ENCODE measurements at regions not wholly inside any gene's neighbourhood (a gene's known extent, or its start where the extent isn't known, plus 50 kb on each side); places are given as distances from the start of the nearest gene placed in this dataset.

DNA sequence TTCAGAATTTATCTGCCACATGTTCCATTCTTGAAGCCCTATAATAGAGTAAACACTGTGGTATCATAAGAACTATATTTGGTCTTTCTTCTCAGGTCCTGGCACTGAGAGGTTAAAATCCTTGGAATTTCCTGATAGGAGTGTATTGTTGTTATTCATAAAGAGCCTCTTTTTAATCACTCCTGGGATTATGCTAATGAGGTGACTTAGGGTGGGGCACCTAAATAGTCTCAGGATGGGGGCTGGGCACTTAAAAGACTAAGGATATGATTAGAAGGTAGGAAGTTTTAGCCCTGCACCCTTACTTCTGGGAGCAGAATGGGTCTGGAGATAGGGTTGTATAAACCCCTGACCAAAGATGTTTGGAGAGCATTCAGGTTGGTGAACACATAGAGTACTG lies 755.2 kb upstream of the TENM4 start:
- no peak for TF ChIP-seq PATZ1 (CRISPR knock-in tag; IDR thresholded peaks at IDR 0.05; ENCODE audit: borderline replicate concordance)
- no peak for TF ChIP-seq CSRNP3 (CRISPR knock-in tag; IDR thresholded peaks at IDR 0.05)
- TF ChIP-seq ARNTL (CRISPR knock-in tag; IDR thresholded peaks at IDR 0.05; ENCODE audit: borderline replicate concordance, low read depth): no peak
- TF ChIP-seq, protein P1, sequence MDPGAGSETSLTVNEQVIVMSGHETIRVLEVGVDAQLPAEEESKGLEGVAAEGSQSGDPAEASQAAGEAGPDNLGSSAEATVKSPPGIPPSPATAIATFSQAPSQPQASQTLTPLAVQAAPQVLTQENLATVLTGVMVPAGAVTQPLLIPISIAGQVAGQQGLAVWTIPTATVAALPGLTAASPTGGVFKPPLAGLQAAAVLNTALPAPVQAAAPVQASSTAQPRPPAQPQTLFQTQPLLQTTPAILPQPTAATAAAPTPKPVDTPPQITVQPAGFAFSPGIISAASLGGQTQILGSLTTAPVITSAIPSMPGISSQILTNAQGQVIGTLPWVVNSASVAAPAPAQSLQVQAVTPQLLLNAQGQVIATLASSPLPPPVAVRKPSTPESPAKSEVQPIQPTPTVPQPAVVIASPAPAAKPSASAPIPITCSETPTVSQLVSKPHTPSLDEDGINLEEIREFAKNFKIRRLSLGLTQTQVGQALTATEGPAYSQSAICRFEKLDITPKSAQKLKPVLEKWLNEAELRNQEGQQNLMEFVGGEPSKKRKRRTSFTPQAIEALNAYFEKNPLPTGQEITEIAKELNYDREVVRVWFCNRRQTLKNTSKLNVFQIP (CRISPR knock-in tag; IDR thresholded peaks at IDR 0.05; ENCODE audit: borderline replicate concordance, low read depth): no peak
- no peak for ATAC-seq

DNA sequence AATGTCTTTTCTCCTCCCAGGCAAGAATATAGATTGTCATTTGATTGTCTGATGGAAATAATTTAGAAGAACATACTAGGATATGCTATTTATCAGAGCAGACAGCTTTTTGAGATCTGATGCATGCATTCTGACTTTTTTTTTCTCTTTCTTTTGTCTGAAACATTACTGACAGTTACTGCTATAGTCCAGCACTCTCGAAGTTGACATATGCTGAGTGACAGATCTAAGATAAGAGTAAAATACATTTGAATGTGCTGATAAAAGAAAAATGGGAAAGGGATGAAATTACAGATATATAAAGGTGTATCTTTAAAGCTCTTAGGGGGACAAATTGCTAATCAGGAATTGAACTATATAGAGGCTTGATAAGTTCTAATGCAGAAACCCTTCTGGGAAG lies 753.8 kb upstream of the TENM4 start:
- ATAC-seq: no peak
- TF ChIP-seq SNAI2 (CRISPR knock-in tag; IDR thresholded peaks at IDR 0.05) (no peak), ISL1 (CRISPR knock-in tag; IDR thresholded peaks at IDR 0.05) (no peak), ZNF70 (CRISPR knock-in tag; IDR thresholded peaks at IDR 0.05) (no peak), PATZ1 (CRISPR knock-in tag; IDR thresholded peaks at IDR 0.05; ENCODE audit: borderline replicate concordance) (no peak), ZFP3 (CRISPR knock-in tag; IDR thresholded peaks at IDR 0.05) (no peak), BACH2 (CRISPR knock-in tag; IDR thresholded peaks at IDR 0.05; ENCODE audit: borderline replicate concordance) (no peak), TOX (CRISPR knock-in tag; IDR thresholded peaks at IDR 0.05; ENCODE audit: borderline replicate concordance) (no peak), PPARA (CRISPR knock-in tag; IDR thresholded peaks at IDR 0.05; ENCODE audit: borderline replicate concordance) (no peak), OSR1 (CRISPR knock-in tag; IDR thresholded peaks at IDR 0.05) (no peak), TSHZ2 (CRISPR knock-in tag; IDR thresholded peaks at IDR 0.05) (no peak), ZNF8 (CRISPR knock-in tag; IDR thresholded peaks at IDR 0.05) (no peak), GLIS3 (CRISPR knock-in tag; IDR thresholded peaks at IDR 0.05) (no peak), ZFP30 (CRISPR knock-in tag; IDR thresholded peaks at IDR 0.05) (no peak), ZC3H10 (CRISPR knock-in tag; IDR thresholded peaks at IDR 0.05) (no peak), ZNF565 (CRISPR knock-in tag; conservative IDR thresholded peaks at IDR 0.05; ENCODE audit: low read depth) (no peak), RARB (CRISPR knock-in tag; IDR thresholded peaks at IDR 0.05) (no peak)
- TF ChIP-seq, protein P2, sequence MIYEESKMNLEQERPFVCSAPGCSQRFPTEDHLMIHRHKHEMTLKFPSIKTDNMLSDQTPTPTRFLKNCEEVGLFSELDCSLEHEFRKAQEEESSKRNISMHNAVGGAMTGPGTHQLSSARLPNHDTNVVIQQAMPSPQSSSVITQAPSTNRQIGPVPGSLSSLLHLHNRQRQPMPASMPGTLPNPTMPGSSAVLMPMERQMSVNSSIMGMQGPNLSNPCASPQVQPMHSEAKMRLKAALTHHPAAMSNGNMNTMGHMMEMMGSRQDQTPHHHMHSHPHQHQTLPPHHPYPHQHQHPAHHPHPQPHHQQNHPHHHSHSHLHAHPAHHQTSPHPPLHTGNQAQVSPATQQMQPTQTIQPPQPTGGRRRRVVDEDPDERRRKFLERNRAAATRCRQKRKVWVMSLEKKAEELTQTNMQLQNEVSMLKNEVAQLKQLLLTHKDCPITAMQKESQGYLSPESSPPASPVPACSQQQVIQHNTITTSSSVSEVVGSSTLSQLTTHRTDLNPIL (CRISPR knock-in tag; IDR thresholded peaks at IDR 0.05; ENCODE audit: low read depth): no peak

DNA sequence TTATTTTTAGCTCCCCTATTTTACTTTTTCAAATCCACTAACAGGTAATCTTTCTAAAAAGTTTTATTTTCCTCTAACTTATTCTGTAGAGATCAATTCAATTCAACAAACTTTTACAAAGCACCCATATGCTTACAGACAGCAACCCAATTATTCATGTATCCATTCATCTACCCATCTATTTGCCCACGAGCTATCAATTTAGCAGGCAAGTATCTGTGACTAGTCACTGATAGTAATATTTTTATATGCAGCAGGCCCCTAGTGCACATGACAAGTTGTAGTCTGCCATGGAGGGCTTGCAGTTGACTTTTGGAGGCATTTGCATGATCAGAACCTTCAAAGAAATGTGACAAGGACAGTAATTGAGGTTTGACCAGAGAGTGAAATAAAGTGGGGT lies 753.2 kb upstream of the TENM4 start:
- no peak for TF ChIP-seq PPARA (CRISPR knock-in tag; IDR thresholded peaks at IDR 0.05; ENCODE audit: borderline replicate concordance)
- no peak for TF ChIP-seq ZNF70 (CRISPR knock-in tag; IDR thresholded peaks at IDR 0.05)
- no peak for TF ChIP-seq CSRNP3 (CRISPR knock-in tag; IDR thresholded peaks at IDR 0.05)
- no peak for TF ChIP-seq GLIS3 (CRISPR knock-in tag; IDR thresholded peaks at IDR 0.05)
- no peak for ATAC-seq

All from SK-N-SH treated with all-trans-retinoic acid at 6 μM for 48 hours (cell line).